GM21717 (cell line): ENCODE measurements at regions not wholly inside any gene's neighbourhood (a gene's known extent, or its start where the extent isn't known, plus 50 kb on each side); places are given as distances from the start of the nearest gene placed in this dataset.
"Not testable (repeated sequence)": the region's sequence is repeated elsewhere in the genome, so short reads cannot be mapped to it uniquely, and the experiment has no call there.

Experiments
- ATAC-seq: cut with Tn5 transposase; IDR thresholded peaks from one replicate; pipeline ENCODE4 v1.9.1; 2021; ENCODE audit warnings: mild to moderate bottlenecking, moderate library complexity; ENCODE audit not compliant: unreplicated experiment

GRCh38 chr13:81382246-81382645 lies 1041.3 kb upstream of the SPRY2 start:
- ATAC-seq, result no peak

- no peak for ATAC-seq
Measured at GRCh38 chr13:81381560-81381959, 1040.6 kb upstream of the SPRY2 start.

- no peak for ATAC-seq
Measured at GRCh38 chr13:81379183-81379582, 1038.3 kb upstream of the SPRY2 start.

GRCh38 chr13:81377921-81378320 lies 1037.0 kb upstream of the SPRY2 start:
- ATAC-seq, result no peak

- no peak for ATAC-seq
Measured at GRCh38 chr13:81375709-81376108, 1034.8 kb upstream of the SPRY2 start.

- ATAC-seq, result not testable (repeated sequence)
Measured at GRCh38 chr13:81362711-81363110, 1021.8 kb upstream of the SPRY2 start.

- no peak for ATAC-seq
Measured at GRCh38 chr13:81350056-81350455, 1009.1 kb upstream of the SPRY2 start.

- ATAC-seq, result not testable (repeated sequence)
Measured at GRCh38 chr13:81340118-81341069, 999.5 kb upstream of the SPRY2 start.

DNA sequence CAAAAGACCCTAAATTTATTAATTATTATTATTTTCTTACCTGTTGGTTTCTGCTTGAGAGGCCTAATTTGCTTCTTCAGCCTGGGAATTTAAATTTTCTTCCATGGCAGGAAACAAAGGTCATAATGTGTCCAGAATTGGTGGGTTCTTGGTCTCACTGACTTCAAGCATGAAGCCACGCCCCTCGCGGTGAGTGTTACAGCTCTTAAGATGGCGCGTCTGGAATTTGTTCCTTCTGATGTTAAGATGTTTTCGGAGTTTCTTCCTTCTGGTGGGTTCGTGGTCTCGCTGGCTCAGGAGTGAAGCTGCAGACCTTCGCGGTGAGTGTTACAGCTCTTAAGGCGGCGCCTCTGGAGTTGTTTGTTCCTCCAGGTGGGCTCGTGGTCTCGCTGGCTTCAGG lies 998.7 kb upstream of the SPRY2 start:
- not testable (repeated sequence) for ATAC-seq

DNA sequence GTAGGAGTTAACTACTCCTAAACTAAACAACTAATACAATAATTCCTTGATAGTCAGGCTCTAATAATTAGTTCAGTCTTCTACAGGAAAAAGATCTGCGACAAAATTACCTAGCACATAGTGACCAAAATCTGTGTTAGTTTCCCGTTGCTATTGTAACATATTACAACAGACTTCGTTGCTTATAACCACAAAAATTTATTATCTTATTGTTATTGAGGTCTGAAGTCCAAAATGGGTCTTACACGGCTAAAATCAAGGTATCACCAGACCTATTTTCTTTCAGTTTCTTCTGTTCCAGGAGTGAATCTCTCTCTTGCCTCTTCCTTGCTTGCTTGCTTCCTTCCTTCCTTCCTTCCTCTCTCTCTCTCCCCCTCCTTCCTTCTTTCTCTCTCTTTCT lies 993.6 kb upstream of the SPRY2 start:
- no peak for ATAC-seq

DNA sequence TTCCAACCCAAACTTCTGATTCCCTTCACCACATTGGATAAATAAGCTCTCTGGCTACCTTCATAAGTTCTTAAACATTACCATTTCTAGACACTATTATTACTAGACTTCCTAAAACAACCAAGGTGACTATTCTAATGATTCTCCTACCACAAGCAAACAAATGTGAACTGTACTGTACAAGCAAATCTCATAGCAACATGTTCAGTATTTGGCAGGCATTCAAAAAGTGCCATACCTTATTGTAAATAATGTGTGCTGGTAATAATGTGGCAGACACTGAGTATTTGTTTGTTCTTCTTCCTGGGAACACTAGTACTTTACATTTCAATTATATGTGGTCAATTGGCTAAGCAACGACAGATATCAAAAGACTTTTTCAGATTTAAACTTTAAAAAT lies 986.0 kb upstream of the SPRY2 start:
- ATAC-seq, result no peak

GRCh38 chr13:81320516-81320915 lies 979.6 kb upstream of the SPRY2 start:
- ATAC-seq, result no peak

DNA sequence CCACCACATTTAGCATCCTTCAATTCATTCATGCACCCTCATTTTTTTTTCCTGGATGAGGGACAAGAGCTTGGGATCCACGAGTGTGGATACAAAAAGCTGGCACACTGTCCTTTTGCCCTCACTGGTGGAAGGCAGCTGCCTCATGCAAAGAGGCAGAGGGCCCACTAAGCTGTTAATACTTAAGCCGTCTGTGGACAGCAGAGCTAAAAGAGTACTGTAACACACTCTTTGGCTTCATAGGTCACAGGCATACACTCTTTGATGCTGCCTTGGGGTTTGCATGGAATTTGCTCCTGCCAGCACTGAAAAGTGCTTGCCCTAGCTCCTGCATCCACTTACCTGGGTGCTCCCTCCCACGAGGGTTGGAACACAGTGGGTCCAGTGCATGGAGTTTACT lies 978.4 kb upstream of the SPRY2 start:
- ATAC-seq, result no peak

DNA sequence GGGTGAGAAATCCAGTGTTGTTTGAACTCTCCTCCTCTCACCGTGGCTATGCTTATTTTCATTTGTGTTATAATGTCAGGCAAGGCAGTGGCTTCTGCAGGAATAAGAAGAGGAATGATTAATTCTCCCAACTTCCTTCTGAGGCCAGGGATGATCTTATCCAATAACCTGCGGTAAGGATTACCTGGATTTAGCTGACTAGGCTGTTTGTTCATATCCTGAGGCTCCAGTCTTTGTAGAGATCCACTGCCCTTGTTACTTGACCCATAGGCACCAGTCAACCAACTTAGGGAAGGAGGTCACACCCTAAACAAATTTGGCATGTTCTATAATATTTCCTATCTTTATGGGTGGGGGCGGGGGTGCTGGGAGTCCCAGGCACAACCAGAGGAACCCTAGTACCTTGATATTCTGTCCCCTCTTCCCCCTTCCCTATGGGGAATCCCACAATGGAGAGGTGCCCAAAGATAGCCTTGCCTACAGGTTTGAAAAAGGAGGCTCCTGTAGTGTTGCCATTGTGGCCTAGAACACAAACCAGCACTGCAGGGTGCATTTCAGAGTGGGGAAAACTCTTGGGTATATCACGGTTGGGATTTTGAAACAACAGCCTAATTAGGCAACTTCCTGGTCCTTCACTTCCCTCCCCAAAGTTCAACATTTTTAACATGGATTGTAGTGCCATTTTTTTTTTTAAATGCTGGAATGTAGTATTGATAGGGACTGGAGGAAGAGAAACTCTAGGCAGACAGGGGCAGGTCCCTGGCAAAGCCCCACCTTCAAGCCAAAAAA lies 977.5 kb upstream of the SPRY2 start:
- no peak for ATAC-seq

DNA sequence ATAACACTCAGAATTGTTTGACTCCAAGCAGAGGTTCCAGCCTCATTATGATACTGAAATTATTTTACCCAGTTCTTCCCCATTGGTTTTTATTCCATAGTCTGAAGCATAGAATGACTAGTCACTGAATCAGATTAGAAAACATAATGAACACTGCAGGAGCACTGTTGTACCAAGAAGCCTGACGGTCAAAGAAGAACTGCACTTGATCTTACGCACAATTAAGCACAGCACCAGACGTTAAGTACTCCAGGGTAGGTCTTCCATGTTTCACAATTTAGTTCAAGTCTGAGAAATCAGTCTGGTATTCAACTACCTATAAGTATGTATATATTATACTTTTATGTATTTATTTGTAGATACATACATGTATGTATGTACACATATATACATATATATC lies 973.5 kb upstream of the SPRY2 start:
- ATAC-seq, result no peak

DNA sequence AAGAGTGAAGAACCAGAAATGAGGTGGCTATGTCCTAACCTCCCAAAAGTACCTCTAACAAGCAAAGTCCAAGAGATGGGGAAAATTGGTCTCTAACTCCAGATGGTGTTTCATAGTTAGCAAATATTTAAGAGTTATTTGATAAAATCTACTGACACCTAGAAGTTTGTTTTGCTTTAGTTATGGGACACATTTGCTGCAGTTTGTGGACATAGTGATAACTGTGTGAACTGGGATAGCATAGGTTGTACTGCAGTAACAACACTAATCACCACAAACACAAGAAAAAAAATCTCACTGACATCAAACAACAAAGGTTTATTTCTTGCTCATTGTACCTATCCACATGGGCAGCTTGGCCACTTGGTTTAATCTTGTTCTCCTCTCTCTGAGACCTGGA lies 965.0 kb upstream of the SPRY2 start:
- no peak for ATAC-seq

DNA sequence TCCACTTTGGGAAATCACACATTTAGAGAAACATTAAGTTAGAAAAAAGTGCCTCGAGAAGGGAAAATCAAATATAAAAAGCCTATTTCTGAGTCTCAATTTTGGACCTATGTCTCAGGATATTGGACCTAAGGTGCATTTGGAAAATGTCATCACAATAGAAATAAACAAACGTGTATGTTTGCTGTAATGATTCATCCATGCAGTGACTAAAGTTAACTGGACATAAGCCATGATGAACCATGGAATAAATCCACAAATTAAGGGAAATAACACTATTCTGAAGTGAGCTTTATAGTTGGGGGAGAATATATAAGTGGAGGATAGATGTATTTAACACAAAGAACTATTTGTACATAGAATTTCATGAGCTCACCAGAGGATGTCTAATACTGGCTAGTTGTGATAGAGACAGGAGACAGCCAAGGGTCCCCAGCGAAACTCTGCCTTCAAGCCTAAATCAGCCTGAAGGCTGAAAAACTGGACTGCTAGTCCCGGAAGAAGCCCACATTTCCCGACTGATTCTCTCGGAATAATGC lies 963.3 kb upstream of the SPRY2 start:
- ATAC-seq, result no peak

DNA sequence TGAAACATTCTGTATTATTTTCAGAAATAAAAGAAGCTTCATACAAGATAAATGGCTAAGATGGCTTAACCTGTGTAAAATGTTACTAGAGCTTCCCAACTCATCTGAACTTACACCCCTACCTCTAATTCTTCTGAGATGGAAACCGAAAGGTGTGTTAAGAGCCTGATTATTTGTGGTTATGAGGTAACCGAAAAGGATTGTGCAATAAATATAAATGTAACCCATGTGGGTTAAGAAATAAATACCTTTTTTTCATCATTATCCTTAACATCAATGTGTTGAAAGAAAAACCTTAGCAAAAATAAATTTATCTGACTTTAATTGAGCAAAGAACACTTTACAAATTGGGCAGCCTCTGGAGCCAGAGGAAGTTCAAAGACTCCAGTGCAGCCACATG lies 961.8 kb upstream of the SPRY2 start:
- ATAC-seq, result no peak

DNA sequence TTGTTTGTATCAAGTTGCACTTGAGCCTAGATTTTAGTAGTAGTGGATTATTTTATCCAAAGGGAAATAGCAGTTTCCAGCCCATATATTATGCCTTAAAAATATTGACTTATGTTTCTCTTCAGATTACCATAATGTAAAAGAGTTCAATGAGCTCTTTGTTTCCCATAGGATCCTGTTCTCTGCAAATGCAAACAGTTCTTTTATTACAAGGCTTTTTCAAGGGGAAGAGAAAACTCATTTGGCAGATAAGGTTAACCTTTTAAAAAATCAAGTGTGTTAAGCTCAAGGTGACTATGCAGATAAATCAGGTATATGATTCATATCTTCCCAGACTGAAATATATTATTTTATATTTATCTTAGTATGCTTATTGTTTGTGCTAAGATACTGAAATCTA lies 961.2 kb upstream of the SPRY2 start:
- ATAC-seq, result no peak

DNA sequence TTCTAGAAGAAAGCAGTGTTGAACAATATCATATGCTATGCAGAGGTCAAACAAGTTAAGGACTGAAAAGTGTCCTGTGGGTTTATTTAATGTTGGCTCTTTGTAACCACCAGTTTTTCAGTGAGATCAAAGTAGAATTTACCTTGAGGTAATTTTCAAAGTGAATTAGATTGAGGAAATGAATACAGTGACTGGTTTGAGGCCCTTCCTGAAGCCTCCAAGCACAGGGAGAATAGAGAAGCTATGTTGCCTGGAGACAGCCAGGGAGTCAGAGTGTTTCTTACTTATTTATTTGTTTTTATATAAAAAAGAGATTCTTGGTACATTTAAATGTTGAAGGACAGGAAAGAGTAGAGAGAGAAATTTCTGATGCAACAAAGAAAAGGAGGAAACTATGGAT lies 954.3 kb upstream of the SPRY2 start:
- ATAC-seq, result no peak

GRCh38 chr13:81293594-81294164 lies 952.8 kb upstream of the SPRY2 start:
- no peak for ATAC-seq
